ENCODE measurements at regions not wholly inside any gene's neighbourhood (a gene's known extent, or its start where the extent isn't known, plus 50 kb on each side); places are given as distances from the start of the nearest gene placed in this dataset.
A peak's percentile ranks its signal among the peaks of the same experiment; 100 is the strongest.

DNA sequence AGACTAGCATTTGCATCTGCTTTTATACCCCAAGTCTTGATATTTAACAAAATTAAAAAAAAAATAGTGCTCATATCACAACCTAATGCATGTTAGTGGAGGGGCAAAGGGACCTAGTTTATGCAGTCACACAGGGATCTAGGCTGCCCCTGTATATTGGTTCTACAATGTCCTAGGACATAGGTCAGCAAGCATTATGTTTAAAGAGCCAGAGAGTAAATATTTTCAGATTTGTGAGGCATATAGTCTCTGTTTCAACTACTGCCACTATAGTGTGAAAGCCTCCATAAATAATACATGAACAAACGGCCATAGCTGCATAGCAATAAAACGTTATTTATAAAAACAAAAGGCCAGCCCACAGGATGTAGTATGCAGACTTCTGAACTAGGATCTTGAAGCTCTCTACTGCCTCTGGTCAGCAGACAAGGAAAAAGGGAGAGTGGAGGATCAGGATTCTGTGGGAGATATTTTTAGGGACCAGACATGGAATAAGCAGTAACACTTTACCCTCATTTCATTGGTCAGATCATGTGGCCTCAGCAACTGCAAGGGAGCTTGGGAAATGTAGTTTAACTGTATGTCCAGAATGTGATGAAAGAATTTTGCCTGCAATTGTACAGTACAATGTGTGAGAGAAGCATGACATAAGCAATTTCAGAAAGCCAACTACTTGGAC is 414.2 kb upstream of the SPTLC3 start:
- TF ChIP-seq, protein P1, sequence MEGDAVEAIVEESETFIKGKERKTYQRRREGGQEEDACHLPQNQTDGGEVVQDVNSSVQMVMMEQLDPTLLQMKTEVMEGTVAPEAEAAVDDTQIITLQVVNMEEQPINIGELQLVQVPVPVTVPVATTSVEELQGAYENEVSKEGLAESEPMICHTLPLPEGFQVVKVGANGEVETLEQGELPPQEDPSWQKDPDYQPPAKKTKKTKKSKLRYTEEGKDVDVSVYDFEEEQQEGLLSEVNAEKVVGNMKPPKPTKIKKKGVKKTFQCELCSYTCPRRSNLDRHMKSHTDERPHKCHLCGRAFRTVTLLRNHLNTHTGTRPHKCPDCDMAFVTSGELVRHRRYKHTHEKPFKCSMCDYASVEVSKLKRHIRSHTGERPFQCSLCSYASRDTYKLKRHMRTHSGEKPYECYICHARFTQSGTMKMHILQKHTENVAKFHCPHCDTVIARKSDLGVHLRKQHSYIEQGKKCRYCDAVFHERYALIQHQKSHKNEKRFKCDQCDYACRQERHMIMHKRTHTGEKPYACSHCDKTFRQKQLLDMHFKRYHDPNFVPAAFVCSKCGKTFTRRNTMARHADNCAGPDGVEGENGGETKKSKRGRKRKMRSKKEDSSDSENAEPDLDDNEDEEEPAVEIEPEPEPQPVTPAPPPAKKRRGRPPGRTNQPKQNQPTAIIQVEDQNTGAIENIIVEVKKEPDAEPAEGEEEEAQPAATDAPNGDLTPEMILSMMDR (IDR thresholded peaks at IDR 0.05; ENCODE audit: partially characterized antibody, unreplicated experiment): no peak
- Mint-ChIP-seq H3K36me3 (ENCODE audit: unreplicated experiment) (no peaks in the 10 kb centered on the region), H3K9me3 (ENCODE audit: unreplicated experiment) (peaks cover 2% of the 10 kb centered on the region), H3K4me1 (ENCODE audit: low read depth, unreplicated experiment) (peaks cover 9% of the 10 kb centered on the region), H3K27me3 (ENCODE audit: unreplicated experiment) (no peaks in the 10 kb centered on the region), H3K4me3 (ENCODE audit: unreplicated experiment) (no peak overlapping the region), H3K27ac (ENCODE audit: unreplicated experiment) (no peak overlapping the region)
- DNase-seq: no peak

DNA sequence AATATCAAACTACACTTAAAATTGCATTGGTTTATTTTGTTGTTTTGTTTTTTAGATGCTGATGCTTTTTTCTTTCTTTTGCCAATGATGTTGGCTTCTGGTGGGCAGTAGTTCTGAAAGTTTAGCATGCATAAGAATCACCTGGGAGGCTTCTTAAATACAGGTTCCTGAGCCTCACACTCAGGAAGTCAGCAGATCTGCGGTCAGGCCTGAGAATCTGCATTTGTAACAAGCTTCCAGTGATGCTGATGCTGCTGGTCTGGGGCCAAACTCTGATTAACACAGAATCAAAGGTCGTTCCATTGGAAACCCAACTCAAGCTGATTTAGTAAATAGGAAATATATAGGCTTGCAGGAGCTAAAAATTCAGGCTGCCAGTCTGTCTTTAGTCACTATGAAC is 412.9 kb upstream of the SPTLC3 start:
- TF ChIP-seq, protein P1 (IDR thresholded peaks at IDR 0.05; ENCODE audit: partially characterized antibody, unreplicated experiment): no peak
- peaks cover 9% of the 10 kb centered on the region for H3K4me1 Mint-ChIP-seq (ENCODE audit: low read depth, unreplicated experiment)
- DNase-seq: no peak
- no peaks in the 10 kb centered on the region for H3K36me3 Mint-ChIP-seq (ENCODE audit: unreplicated experiment)
- no peak overlapping the region for H3K4me3 Mint-ChIP-seq (ENCODE audit: unreplicated experiment)
- peaks cover 2% of the 10 kb centered on the region for H3K9me3 Mint-ChIP-seq (ENCODE audit: unreplicated experiment)
- H3K27ac Mint-ChIP-seq (ENCODE audit: unreplicated experiment): peak overlapping the region; percentile 9
- no peaks in the 10 kb centered on the region for H3K27me3 Mint-ChIP-seq (ENCODE audit: unreplicated experiment)

DNA sequence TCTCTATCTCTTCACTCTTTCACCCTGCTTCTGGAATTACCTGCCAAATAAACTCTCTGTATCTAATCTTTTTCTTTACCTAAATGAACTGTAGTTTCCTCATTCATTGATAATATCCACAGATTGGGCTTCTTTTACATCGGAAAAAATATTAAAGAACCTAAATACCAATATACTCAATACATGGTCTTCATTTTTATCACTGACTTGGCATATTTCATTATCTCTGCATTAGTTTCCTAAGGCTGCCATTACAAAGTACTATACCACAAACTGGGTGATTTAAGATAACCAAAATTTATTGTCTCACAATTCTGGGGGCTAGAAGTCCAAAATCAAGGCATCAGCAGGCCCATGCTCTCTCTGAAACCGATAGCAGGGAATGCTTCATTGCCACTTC is 411.9 kb upstream of the SPTLC3 start:
- Mint-ChIP-seq H3K4me1 (ENCODE audit: low read depth, unreplicated experiment) (peaks cover 9% of the 10 kb centered on the region), H3K27me3 (ENCODE audit: unreplicated experiment) (no peaks in the 10 kb centered on the region), H3K9me3 (ENCODE audit: unreplicated experiment) (peaks cover 2% of the 10 kb centered on the region)

DNA sequence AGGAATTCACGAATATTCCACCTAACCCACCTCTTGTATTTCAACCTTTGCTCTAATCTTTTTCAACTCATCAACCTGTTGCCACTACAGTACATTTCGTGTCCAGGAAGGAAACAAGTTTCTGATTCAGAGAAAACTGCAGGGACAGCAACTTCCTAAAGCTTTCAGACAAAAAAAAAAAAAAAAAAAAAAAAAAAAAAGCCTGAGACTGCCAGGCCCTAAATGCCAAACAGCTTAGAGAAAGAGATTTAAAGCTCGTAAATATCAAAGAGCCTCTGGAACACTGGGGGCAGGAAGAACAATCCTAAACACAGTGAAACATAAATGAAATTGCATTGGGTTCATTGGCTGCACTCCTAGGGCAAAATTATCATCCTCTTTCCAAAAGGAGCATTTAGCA is 411.2 kb upstream of the SPTLC3 start:
- Mint-ChIP-seq H3K27me3 (ENCODE audit: unreplicated experiment) (no peaks in the 10 kb centered on the region), H3K9me3 (ENCODE audit: unreplicated experiment) (peaks cover 2% of the 10 kb centered on the region), H3K27ac (ENCODE audit: unreplicated experiment) (no peak overlapping the region), H3K36me3 (ENCODE audit: unreplicated experiment) (no peaks in the 10 kb centered on the region), H3K4me1 (ENCODE audit: low read depth, unreplicated experiment) (peaks cover 9% of the 10 kb centered on the region), H3K4me3 (ENCODE audit: unreplicated experiment) (no peak overlapping the region)
- TF ChIP-seq, protein P1 (IDR thresholded peaks at IDR 0.05; ENCODE audit: partially characterized antibody, unreplicated experiment): no peak
- DNase-seq: no peak

More for the DNA sequence above, 411.9 kb upstream of the SPTLC3 start:
- Mint-ChIP-seq H3K27ac (ENCODE audit: unreplicated experiment) (no peak overlapping the region), H3K36me3 (ENCODE audit: unreplicated experiment) (no peaks in the 10 kb centered on the region), H3K4me3 (ENCODE audit: unreplicated experiment) (no peak overlapping the region)
- TF ChIP-seq, protein P1 (IDR thresholded peaks at IDR 0.05; ENCODE audit: partially characterized antibody, unreplicated experiment): no peak
- no peak for DNase-seq

DNA sequence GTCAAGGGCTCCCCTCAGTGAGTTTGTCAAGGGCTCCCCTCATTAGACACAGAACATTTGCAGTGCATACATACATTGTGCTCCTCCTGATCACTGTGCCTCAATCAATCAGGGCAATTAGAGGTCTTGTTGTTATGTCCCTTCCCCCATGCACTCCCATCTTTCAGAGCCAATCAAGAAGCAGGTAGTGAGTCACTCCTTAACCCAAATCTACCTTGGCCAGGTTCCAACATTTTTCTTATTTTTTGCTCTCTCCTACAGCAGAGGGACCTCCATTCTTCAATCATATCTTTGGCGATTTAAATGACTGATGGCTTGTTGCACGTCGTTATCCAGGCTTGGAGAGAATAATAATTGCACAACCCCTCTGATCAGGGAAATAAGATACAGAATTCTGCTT is 409.9 kb upstream of the SPTLC3 start:
- Mint-ChIP-seq H3K4me1 (ENCODE audit: low read depth, unreplicated experiment) (peaks cover 9% of the 10 kb centered on the region), H3K27me3 (ENCODE audit: unreplicated experiment) (no peaks in the 10 kb centered on the region), H3K9me3 (ENCODE audit: unreplicated experiment) (peaks cover 2% of the 10 kb centered on the region), H3K4me3 (ENCODE audit: unreplicated experiment) (no peak overlapping the region), H3K27ac (ENCODE audit: unreplicated experiment) (no peak overlapping the region), H3K36me3 (ENCODE audit: unreplicated experiment) (no peaks in the 10 kb centered on the region)
- TF ChIP-seq, protein P1 (IDR thresholded peaks at IDR 0.05; ENCODE audit: partially characterized antibody, unreplicated experiment): no peak
- DNase-seq: no peak
